GM23338 (cell line): ENCODE measurements at regions not wholly inside any gene's neighbourhood (a gene's known extent, or its start where the extent isn't known, plus 50 kb on each side); places are given as distances from the start of the nearest gene placed in this dataset.

Source experiments
- CREB1 ChIP-seq: fragments of 250-450 bp; sonication (Bioruptor Pico); IDR thresholded peaks from 2 replicates; pipeline ENCODE4 v1.5.0; 2020; ENCODE audit warnings: low read depth, mild to moderate bottlenecking, moderate library complexity
- EZH2phosphoT487 ChIP-seq: fragments of 200-600 bp; sonication (generic); IDR thresholded peaks from one replicate; pipeline ENCODE4 v1.8.1; 2018; ENCODE audit warnings: antibody characterized with exemption; ENCODE audit not compliant: unreplicated experiment
- NANOG ChIP-seq: IDR thresholded peaks from 2 replicates; pipeline ENCODE4 v1.6.1; 2016; ENCODE audit warnings: antibody characterized with exemption, borderline replicate concordance
- REST ChIP-seq: IDR thresholded peaks from one replicate; pipeline ENCODE4 v1.6.1; 2018; ENCODE audit warnings: antibody characterized with exemption; ENCODE audit not compliant: unreplicated experiment
- STAT1 ChIP-seq: IDR thresholded peaks from one replicate; pipeline ENCODE4 v1.6.1; 2016; ENCODE audit warnings: antibody characterized with exemption; ENCODE audit not compliant: unreplicated experiment
- ZNF114 ChIP-seq: fragments of 250-450 bp; sonication (Bioruptor Pico); IDR thresholded peaks from 2 replicates; pipeline ENCODE4 v1.5.0; 2020; ENCODE audit warnings: mild to moderate bottlenecking, moderate library complexity
- TF ChIP-seq, protein P1 (sequence below): fragments of 250-450 bp; sonication (Bioruptor Pico); IDR thresholded peaks from 2 replicates; pipeline ENCODE4 v1.5.0; 2020; ENCODE audit warnings: mild to moderate bottlenecking, moderate library complexity
- TF ChIP-seq, protein P2 (sequence below): IDR thresholded peaks from 2 replicates; pipeline ENCODE4 v1.6.1; 2016; ENCODE audit warnings: antibody characterized with exemption

DNA sequence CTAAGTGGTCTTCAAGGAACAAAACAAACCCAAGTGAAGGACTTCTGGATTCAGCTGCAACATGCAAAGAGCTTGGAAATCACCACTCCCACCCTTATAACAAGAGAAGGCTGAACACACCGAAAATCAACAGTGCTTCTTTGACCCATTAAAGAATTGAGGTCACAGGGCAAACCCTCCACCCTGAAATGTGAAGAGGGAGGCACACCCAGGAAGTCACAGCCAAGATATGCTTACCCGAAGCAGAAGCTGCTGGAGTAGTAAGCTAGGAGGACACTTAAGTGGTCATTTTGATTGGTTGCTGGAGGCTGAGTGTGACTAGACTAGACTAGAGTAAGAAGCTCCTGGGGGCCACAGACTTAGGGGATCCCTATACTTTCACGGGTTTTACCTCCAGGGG, 188.2 kb upstream of the SSTR4 start (continued):
- TF ChIP-seq, protein P1, sequence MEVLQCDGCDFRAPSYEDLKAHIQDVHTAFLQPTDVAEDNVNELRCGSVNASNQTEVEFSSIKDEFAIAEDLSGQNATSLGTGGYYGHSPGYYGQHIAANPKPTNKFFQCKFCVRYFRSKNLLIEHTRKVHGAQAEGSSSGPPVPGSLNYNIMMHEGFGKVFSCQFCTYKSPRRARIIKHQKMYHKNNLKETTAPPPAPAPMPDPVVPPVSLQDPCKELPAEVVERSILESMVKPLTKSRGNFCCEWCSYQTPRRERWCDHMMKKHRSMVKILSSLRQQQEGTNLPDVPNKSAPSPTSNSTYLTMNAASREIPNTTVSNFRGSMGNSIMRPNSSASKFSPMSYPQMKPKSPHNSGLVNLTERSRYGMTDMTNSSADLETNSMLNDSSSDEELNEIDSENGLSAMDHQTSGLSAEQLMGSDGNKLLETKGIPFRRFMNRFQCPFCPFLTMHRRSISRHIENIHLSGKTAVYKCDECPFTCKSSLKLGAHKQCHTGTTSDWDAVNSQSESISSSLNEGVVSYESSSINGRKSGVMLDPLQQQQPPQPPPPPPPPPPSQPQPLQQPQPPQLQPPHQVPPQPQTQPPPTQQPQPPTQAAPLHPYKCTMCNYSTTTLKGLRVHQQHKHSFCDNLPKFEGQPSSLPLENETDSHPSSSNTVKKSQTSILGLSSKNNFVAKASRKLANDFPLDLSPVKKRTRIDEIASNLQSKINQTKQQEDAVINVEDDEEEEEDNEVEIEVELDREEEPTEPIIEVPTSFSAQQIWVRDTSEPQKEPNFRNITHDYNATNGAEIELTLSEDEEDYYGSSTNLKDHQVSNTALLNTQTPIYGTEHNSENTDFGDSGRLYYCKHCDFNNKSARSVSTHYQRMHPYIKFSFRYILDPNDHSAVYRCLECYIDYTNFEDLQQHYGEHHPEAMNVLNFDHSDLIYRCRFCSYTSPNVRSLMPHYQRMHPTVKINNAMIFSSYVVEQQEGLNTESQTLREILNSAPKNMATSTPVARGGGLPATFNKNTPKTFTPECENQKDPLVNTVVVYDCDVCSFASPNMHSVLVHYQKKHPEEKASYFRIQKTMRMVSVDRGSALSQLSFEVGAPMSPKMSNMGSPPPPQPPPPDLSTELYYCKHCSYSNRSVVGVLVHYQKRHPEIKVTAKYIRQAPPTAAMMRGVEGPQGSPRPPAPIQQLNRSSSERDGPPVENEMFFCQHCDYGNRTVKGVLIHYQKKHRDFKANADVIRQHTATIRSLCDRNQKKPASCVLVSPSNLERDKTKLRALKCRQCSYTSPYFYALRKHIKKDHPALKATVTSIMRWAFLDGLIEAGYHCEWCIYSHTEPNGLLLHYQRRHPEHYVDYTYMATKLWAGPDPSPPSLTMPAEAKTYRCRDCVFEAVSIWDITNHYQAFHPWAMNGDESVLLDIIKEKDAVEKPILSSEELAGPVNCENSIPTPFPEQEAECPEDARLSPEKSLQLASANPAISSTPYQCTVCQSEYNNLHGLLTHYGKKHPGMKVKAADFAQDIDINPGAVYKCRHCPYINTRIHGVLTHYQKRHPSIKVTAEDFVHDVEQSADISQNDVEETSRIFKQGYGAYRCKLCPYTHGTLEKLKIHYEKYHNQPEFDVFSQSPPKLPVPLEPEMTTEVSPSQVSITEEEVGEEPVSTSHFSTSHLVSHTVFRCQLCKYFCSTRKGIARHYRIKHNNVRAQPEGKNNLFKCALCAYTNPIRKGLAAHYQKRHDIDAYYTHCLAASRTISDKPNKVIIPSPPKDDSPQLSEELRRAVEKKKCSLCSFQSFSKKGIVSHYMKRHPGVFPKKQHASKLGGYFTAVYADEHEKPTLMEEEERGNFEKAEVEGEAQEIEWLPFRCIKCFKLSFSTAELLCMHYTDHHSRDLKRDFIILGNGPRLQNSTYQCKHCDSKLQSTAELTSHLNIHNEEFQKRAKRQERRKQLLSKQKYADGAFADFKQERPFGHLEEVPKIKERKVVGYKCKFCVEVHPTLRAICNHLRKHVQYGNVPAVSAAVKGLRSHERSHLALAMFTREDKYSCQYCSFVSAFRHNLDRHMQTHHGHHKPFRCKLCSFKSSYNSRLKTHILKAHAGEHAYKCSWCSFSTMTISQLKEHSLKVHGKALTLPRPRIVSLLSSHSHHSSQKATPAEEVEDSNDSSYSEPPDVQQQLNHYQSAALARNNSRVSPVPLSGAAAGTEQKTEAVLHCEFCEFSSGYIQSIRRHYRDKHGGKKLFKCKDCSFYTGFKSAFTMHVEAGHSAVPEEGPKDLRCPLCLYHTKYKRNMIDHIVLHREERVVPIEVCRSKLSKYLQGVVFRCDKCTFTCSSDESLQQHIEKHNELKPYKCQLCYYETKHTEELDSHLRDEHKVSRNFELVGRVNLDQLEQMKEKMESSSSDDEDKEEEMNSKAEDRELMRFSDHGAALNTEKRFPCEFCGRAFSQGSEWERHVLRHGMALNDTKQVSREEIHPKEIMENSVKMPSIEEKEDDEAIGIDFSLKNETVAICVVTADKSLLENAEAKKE (CRISPR knock-in tag), result no peak
- TF ChIP-seq CREB1, result no peak
- TF ChIP-seq EZH2phosphoT487, result no peak
- TF ChIP-seq, protein P2, sequence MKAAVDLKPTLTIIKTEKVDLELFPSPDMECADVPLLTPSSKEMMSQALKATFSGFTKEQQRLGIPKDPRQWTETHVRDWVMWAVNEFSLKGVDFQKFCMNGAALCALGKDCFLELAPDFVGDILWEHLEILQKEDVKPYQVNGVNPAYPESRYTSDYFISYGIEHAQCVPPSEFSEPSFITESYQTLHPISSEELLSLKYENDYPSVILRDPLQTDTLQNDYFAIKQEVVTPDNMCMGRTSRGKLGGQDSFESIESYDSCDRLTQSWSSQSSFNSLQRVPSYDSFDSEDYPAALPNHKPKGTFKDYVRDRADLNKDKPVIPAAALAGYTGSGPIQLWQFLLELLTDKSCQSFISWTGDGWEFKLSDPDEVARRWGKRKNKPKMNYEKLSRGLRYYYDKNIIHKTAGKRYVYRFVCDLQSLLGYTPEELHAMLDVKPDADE, result no peak
- no peak for TF ChIP-seq REST
- TF ChIP-seq STAT1, result no peak
- TF ChIP-seq ZNF114, result no peak
- no peak for TF ChIP-seq NANOG
